GM18909 (cell line): ENCODE measurements at regions not wholly inside any gene's neighbourhood (a gene's known extent, or its start where the extent isn't known, plus 50 kb on each side); places are given as distances from the start of the nearest gene placed in this dataset.

Source experiments
- ATAC-seq: cut with Tn5 transposase; IDR thresholded peaks from one replicate; pipeline ENCODE4 v1.9.1; 2021; ENCODE audit warnings: mild to moderate bottlenecking; ENCODE audit not compliant: unreplicated experiment, poor library complexity

- no peak for ATAC-seq
Observed at GRCh38 chr3:159565313-159565712, 423.3 kb upstream of the IL12A start.

- ATAC-seq = no peak
Observed at GRCh38 chr3:159583662-159584061, 405.0 kb upstream of the IL12A start.

- ATAC-seq = no peak
Observed at GRCh38 chr3:159584421-159584820, 404.2 kb upstream of the IL12A start.

GRCh38 chr3:159586571-159587202 lies 401.9 kb upstream of the IL12A start:
- ATAC-seq = no peak

GRCh38 chr3:159593927-159594605 lies 394.6 kb upstream of the IL12A start:
- no peak for ATAC-seq

- ATAC-seq = no peak
Observed at GRCh38 chr3:159600291-159600690, 388.3 kb upstream of the IL12A start.

- no peak for ATAC-seq
Observed at GRCh38 chr3:159604151-159604581, 384.5 kb upstream of the IL12A start.

GRCh38 chr3:159605101-159605500 lies 383.5 kb upstream of the IL12A start:
- ATAC-seq = no peak

- no peak for ATAC-seq
Observed at GRCh38 chr3:159605776-159606175, 382.9 kb upstream of the IL12A start.

- no peak for ATAC-seq
Observed at GRCh38 chr3:159607856-159608255, 380.8 kb upstream of the IL12A start.

- no peak for ATAC-seq
Observed at GRCh38 chr3:159608311-159608710, 380.3 kb upstream of the IL12A start.

GRCh38 chr3:159609625-159610024 lies 379.0 kb upstream of the IL12A start:
- no peak for ATAC-seq

GRCh38 chr3:159616234-159616825 lies 372.3 kb upstream of the IL12A start:
- ATAC-seq = no peak

GRCh38 chr3:159619341-159619885 lies 369.2 kb upstream of the IL12A start:
- no peak for ATAC-seq

- no peak for ATAC-seq
Observed at GRCh38 chr3:159620281-159620680, 368.4 kb upstream of the IL12A start.

GRCh38 chr3:159620873-159621272 lies 367.8 kb upstream of the IL12A start:
- no peak for ATAC-seq

GRCh38 chr3:159624616-159625015 lies 364.0 kb upstream of the IL12A start:
- no peak for ATAC-seq

GRCh38 chr3:159625594-159625993 lies 363.0 kb upstream of the IL12A start:
- ATAC-seq = no peak

- ATAC-seq = no peak
Observed at GRCh38 chr3:159626598-159626997, 362.0 kb upstream of the IL12A start.

- no peak for ATAC-seq
Observed at GRCh38 chr3:159627229-159627628, 361.4 kb upstream of the IL12A start.

GRCh38 chr3:159627634-159628033 lies 361.0 kb upstream of the IL12A start:
- no peak for ATAC-seq
